ENCODE measurements at regions not wholly inside any gene's neighbourhood (a gene's known extent, or its start where the extent isn't known, plus 50 kb on each side); places are given as distances from the start of the nearest gene placed in this dataset.

GRCh38 chr13:81540777-81541176, 1199.9 kb upstream of the SPRY2 start:
- Histone ChIP-seq H3K4me3 (replicated peaks; ENCODE audit: insufficient read depth, low read length) (no peak overlapping the region), H3K27ac (replicated peaks) (no peak overlapping the region), H3K27me3 (ENCODE audit: insufficient read depth, poor library complexity, severe bottlenecking) (no peaks in the 10 kb centered on the region)
- no peak for DNase-seq (ENCODE audit: low read depth in 1 of 2, low spot score in 1 of 2)
- TF ChIP-seq, protein P1, sequence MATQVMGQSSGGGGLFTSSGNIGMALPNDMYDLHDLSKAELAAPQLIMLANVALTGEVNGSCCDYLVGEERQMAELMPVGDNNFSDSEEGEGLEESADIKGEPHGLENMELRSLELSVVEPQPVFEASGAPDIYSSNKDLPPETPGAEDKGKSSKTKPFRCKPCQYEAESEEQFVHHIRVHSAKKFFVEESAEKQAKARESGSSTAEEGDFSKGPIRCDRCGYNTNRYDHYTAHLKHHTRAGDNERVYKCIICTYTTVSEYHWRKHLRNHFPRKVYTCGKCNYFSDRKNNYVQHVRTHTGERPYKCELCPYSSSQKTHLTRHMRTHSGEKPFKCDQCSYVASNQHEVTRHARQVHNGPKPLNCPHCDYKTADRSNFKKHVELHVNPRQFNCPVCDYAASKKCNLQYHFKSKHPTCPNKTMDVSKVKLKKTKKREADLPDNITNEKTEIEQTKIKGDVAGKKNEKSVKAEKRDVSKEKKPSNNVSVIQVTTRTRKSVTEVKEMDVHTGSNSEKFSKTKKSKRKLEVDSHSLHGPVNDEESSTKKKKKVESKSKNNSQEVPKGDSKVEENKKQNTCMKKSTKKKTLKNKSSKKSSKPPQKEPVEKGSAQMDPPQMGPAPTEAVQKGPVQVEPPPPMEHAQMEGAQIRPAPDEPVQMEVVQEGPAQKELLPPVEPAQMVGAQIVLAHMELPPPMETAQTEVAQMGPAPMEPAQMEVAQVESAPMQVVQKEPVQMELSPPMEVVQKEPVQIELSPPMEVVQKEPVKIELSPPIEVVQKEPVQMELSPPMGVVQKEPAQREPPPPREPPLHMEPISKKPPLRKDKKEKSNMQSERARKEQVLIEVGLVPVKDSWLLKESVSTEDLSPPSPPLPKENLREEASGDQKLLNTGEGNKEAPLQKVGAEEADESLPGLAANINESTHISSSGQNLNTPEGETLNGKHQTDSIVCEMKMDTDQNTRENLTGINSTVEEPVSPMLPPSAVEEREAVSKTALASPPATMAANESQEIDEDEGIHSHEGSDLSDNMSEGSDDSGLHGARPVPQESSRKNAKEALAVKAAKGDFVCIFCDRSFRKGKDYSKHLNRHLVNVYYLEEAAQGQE (IDR thresholded peaks at IDR 0.05; ENCODE audit: insufficient replicate concordance, low read depth), result no peak
- TF ChIP-seq SPI1 (IDR thresholded peaks at IDR 0.05; ENCODE audit: borderline replicate concordance, low read depth), result no peak
- no peak for TF ChIP-seq POLR2AphosphoS5 (IDR thresholded peaks at IDR 0.05; ENCODE audit: low read depth)
- no peak for TF ChIP-seq GABPA (IDR thresholded peaks at IDR 0.05; ENCODE audit: low read depth)
- TF ChIP-seq, protein P2, sequence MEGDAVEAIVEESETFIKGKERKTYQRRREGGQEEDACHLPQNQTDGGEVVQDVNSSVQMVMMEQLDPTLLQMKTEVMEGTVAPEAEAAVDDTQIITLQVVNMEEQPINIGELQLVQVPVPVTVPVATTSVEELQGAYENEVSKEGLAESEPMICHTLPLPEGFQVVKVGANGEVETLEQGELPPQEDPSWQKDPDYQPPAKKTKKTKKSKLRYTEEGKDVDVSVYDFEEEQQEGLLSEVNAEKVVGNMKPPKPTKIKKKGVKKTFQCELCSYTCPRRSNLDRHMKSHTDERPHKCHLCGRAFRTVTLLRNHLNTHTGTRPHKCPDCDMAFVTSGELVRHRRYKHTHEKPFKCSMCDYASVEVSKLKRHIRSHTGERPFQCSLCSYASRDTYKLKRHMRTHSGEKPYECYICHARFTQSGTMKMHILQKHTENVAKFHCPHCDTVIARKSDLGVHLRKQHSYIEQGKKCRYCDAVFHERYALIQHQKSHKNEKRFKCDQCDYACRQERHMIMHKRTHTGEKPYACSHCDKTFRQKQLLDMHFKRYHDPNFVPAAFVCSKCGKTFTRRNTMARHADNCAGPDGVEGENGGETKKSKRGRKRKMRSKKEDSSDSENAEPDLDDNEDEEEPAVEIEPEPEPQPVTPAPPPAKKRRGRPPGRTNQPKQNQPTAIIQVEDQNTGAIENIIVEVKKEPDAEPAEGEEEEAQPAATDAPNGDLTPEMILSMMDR (IDR thresholded peaks at IDR 0.05; ENCODE audit: insufficient read depth, low read length), result peak; percentile 14

GRCh38 chr13:81539643-81540150, 1198.8 kb upstream of the SPRY2 start:
- TF ChIP-seq POLR2AphosphoS5 (IDR thresholded peaks at IDR 0.05; ENCODE audit: low read depth) (no peak), GABPA (IDR thresholded peaks at IDR 0.05; ENCODE audit: low read depth) (no peak), SPI1 (IDR thresholded peaks at IDR 0.05; ENCODE audit: borderline replicate concordance, low read depth) (no peak)
- TF ChIP-seq, protein P2 (IDR thresholded peaks at IDR 0.05; ENCODE audit: insufficient read depth, low read length), result no peak
- TF ChIP-seq, protein P1 (IDR thresholded peaks at IDR 0.05; ENCODE audit: insufficient replicate concordance, low read depth), result no peak
- Histone ChIP-seq H3K4me3 (replicated peaks; ENCODE audit: insufficient read depth, low read length) (no peak overlapping the region), H3K27ac (replicated peaks) (no peak overlapping the region), H3K27me3 (ENCODE audit: insufficient read depth, poor library complexity, severe bottlenecking) (no peaks in the 10 kb centered on the region)
- no peak for DNase-seq (ENCODE audit: low read depth in 1 of 2, low spot score in 1 of 2)

- peak in 1 of 2 experiments; percentile 2 for DNase-seq (ENCODE audit: low read depth in 1 of 2, low spot score in 1 of 2)
- Histone ChIP-seq H3K4me3 (replicated peaks; ENCODE audit: insufficient read depth, low read length) (no peak overlapping the region), H3K27me3 (ENCODE audit: insufficient read depth, poor library complexity, severe bottlenecking) (no peaks in the 10 kb centered on the region), H3K27ac (replicated peaks) (no peak overlapping the region)
- TF ChIP-seq GABPA (IDR thresholded peaks at IDR 0.05; ENCODE audit: low read depth) (no peak), SPI1 (IDR thresholded peaks at IDR 0.05; ENCODE audit: borderline replicate concordance, low read depth) (no peak), POLR2AphosphoS5 (IDR thresholded peaks at IDR 0.05; ENCODE audit: low read depth) (no peak)
- TF ChIP-seq, protein P2 (IDR thresholded peaks at IDR 0.05; ENCODE audit: insufficient read depth, low read length), result no peak
- TF ChIP-seq, protein P1 (IDR thresholded peaks at IDR 0.05; ENCODE audit: insufficient replicate concordance, low read depth), result no peak
Observed at GRCh38 chr13:81498969-81499368, 1158.0 kb upstream of the SPRY2 start.

Data from HL-60 (cell line).